Fibroblast of lung (primary cell): ENCODE measurements at regions not wholly inside any gene's neighbourhood (a gene's known extent, or its start where the extent isn't known, plus 50 kb on each side); places are given as distances from the start of the nearest gene placed in this dataset.

ENCODE experiments used
- DNase-seq, 2 donors: peaks; one replicate each; pipeline versions ENCODE4 v3.0.0 to v3.0.0-alpha.2; 2010; ENCODE audit warnings: low read depth in 2 of 2
- H2AFZ ChIP-seq: 2 replicates; pipeline ENCODE4 v1.5.1; 2012; ENCODE audit warnings: low read length, control low read depth, inconsistent platforms
- H3K27ac ChIP-seq: 2 replicates; pipeline ENCODE4 v1.5.1; 2011; ENCODE audit warnings: low read length, control low read depth; ENCODE audit not compliant: insufficient read depth
- H3K27me3 ChIP-seq: 2 replicates; pipeline ENCODE4 v1.5.1; 2011; ENCODE audit warnings: mild to moderate bottlenecking, low read length; ENCODE audit not compliant: control insufficient read depth, insufficient read depth
- H3K36me3 ChIP-seq: 2 replicates; pipeline ENCODE4 v1.5.1; 2011; ENCODE audit warnings: low read length; ENCODE audit not compliant: control insufficient read depth, insufficient read depth
- H3K4me1 ChIP-seq: 2 replicates; pipeline ENCODE4 v1.5.1; 2011; ENCODE audit warnings: low read length; ENCODE audit not compliant: control insufficient read depth, insufficient read depth; ENCODE audit errors: extremely low read depth
- H3K4me2 ChIP-seq: 2 replicates; pipeline ENCODE4 v1.5.1; 2011; ENCODE audit warnings: low read length, control low read depth; ENCODE audit not compliant: insufficient read depth; ENCODE audit errors: extremely low read depth
- H3K4me3 ChIP-seq, 4 experiments: fragments of 200-600 bp in 1 of 4; sonication (generic) in 1 of 4; replicated peaks in 1 of 4; 2 replicates each; pipeline ENCODE4 v1.5.1; 2011 to 2016; ENCODE audit warnings: low read length in 4 of 4, low read depth in 3 of 4, mild to moderate bottlenecking in 3 of 4, control low read depth in 2 of 4, inconsistent platforms in 1 of 4, mixed read lengths in 1 of 4; ENCODE audit not compliant: insufficient read depth in 1 of 4; ENCODE audit errors: control extremely low read depth in 1 of 4
- H3K79me2 ChIP-seq: 2 replicates; pipeline ENCODE4 v1.5.1; 2012; ENCODE audit warnings: mild to moderate bottlenecking, low read length, inconsistent platforms; ENCODE audit not compliant: control insufficient read depth, insufficient read depth
- H3K9ac ChIP-seq: 2 replicates; pipeline ENCODE4 v1.5.1; 2011; ENCODE audit warnings: mild to moderate bottlenecking, low read length, control low read depth; ENCODE audit not compliant: insufficient read depth
- H3K9me3 ChIP-seq: 2 replicates; pipeline ENCODE4 v1.5.1; 2012; ENCODE audit warnings: low read depth, low read length; ENCODE audit not compliant: control insufficient read depth, insufficient read depth
- H4K20me1 ChIP-seq: 2 replicates; pipeline ENCODE4 v1.5.1; 2011; ENCODE audit warnings: low read length; ENCODE audit not compliant: control insufficient read depth, insufficient read depth; ENCODE audit errors: extremely low read depth
- EZH2 ChIP-seq: IDR thresholded peaks from 2 replicates; pipeline ENCODE4 v1.5.1; 2012; ENCODE audit warnings: low read length, control low read depth, mild to moderate bottlenecking; ENCODE audit errors: missing control alignments
- TF ChIP-seq, protein P1 (sequence below), 2 donors: IDR thresholded peaks in 1 of 2; conservative IDR thresholded peaks in 1 of 2; 1 replicate in 1 of 2; 2 replicates in 1 of 2; pipeline ENCODE4 v1.5.1; 2011 to 2012; ENCODE audit warnings: low read length in 2 of 2, control low read depth in 1 of 2, inconsistent platforms in 1 of 2, low read depth in 1 of 2, mild to moderate bottlenecking in 1 of 2

DNA sequence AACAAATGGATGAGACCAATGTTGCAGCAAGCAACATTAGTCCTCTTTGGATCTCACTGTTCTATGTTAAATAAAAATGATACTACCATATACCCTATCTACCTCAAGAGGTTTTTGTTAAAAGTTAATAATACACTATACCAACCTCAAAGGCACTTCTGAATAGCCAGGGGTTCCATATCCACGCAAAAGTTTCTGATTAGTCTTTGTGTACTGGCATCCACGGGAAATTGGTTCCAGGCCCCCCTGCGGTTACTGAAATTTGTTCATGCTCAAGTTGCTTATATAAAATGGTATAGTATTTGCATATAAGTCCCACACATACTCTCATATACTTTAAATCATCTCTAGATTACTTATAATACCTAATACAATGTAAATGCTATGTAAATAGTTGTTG, 585.7 kb downstream of the INSC start:
- H3K9me3 ChIP-seq = no peaks in the 10 kb centered on the region
- DNase-seq = no peak
- no peak overlapping the region for H2AFZ ChIP-seq
- no peaks in the 10 kb centered on the region for H3K79me2 ChIP-seq
- no peak for TF ChIP-seq EZH2
- TF ChIP-seq, protein P1, sequence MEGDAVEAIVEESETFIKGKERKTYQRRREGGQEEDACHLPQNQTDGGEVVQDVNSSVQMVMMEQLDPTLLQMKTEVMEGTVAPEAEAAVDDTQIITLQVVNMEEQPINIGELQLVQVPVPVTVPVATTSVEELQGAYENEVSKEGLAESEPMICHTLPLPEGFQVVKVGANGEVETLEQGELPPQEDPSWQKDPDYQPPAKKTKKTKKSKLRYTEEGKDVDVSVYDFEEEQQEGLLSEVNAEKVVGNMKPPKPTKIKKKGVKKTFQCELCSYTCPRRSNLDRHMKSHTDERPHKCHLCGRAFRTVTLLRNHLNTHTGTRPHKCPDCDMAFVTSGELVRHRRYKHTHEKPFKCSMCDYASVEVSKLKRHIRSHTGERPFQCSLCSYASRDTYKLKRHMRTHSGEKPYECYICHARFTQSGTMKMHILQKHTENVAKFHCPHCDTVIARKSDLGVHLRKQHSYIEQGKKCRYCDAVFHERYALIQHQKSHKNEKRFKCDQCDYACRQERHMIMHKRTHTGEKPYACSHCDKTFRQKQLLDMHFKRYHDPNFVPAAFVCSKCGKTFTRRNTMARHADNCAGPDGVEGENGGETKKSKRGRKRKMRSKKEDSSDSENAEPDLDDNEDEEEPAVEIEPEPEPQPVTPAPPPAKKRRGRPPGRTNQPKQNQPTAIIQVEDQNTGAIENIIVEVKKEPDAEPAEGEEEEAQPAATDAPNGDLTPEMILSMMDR (conservative IDR thresholded peaks at IDR 0.05 in 1 of 2, IDR thresholded peaks at IDR 0.05 in 1 of 2; ENCODE audit: low read depth in 1 of 2, low read length in 2 of 2) = no peak
- H3K9ac ChIP-seq = no peak overlapping the region
- no peak overlapping the region for H3K27ac ChIP-seq
- H3K36me3 ChIP-seq = no peaks in the 10 kb centered on the region
- no peaks in the 10 kb centered on the region for H4K20me1 ChIP-seq
- no peaks in the 10 kb centered on the region for H3K27me3 ChIP-seq
- no peak overlapping the region for H3K4me3 ChIP-seq
- no peaks in the 10 kb centered on the region for H3K4me1 ChIP-seq
- H3K4me2 ChIP-seq = no peak overlapping the region

DNA sequence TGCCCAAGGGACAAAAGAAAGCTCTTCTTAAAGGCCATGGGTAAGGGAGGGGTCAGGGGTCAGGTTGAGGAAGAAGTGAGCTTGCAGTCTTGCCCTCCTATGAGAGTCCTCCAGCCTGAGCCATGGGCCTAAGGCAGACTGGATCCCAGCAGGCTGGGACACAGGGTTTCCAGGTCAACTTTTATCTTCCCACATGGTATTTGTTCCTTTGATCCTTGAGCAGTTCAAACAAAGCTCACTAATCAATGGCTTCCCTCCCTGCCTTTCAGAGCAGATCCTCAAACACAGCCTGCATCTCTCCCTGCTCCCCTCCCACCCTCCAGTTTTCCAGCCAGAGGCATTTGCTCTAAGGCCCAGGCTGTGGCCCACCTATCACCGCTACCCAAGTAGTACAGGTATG, 589.3 kb downstream of the INSC start:
- Histone ChIP-seq H3K4me2 (no peak overlapping the region), H3K9ac (no peak overlapping the region), H3K4me3 (no peak overlapping the region), H3K9me3 (no peaks in the 10 kb centered on the region), H3K79me2 (no peaks in the 10 kb centered on the region), H3K4me1 (no peaks in the 10 kb centered on the region), H4K20me1 (no peaks in the 10 kb centered on the region), H3K27me3 (no peaks in the 10 kb centered on the region), H2AFZ (no peak overlapping the region), H3K27ac (no peak overlapping the region), H3K36me3 (no peaks in the 10 kb centered on the region)
- no peak for DNase-seq
- TF ChIP-seq, protein P1 (conservative IDR thresholded peaks at IDR 0.05 in 1 of 2, IDR thresholded peaks at IDR 0.05 in 1 of 2; ENCODE audit: low read depth in 1 of 2, low read length in 2 of 2) = no peak
- no peak for TF ChIP-seq EZH2

DNA sequence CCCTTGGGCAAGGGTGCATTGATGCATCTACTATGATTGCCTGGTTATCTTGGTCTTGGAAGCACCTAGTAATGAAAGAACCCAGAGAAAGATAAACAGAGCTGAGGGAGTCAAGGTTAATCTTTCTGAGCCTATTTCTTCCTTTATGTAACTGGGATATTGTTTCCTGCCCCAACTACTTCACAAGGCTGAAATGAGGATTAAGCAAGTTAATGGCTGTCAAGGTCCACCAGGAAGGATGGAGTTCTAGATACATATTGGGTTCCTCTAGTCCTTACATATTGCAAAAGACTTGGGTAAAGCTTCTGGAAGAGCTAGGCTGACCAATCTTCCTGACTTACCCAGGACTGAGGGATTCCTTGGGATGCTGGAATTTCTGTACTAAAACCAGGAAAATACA, 589.8 kb downstream of the INSC start:
- Histone ChIP-seq H3K9me3 (no peaks in the 10 kb centered on the region), H3K36me3 (no peaks in the 10 kb centered on the region), H3K4me1 (no peaks in the 10 kb centered on the region), H3K27me3 (no peaks in the 10 kb centered on the region), H3K4me3 (no peak overlapping the region), H3K79me2 (no peaks in the 10 kb centered on the region), H4K20me1 (no peaks in the 10 kb centered on the region), H3K27ac (no peak overlapping the region), H3K9ac (no peak overlapping the region), H2AFZ (no peak overlapping the region), H3K4me2 (no peak overlapping the region)
- no peak for TF ChIP-seq EZH2
- TF ChIP-seq, protein P1 (conservative IDR thresholded peaks at IDR 0.05 in 1 of 2, IDR thresholded peaks at IDR 0.05 in 1 of 2; ENCODE audit: low read depth in 1 of 2, low read length in 2 of 2) = no peak
- no peak for DNase-seq
